ENCODE measurements at regions not wholly inside any gene's neighbourhood (a gene's known extent, or its start where the extent isn't known, plus 50 kb on each side); places are given as distances from the start of the nearest gene placed in this dataset.

GRCh38 chr3:4001976-4002375 is 202.7 kb downstream of the LRRN1 start:
- ATAC-seq (no peak), DNase-seq (no peak)
- intact Hi-C loops (cut with micrococcal nuclease): no loop called here
- Mint-ChIP-seq H3K9me3 (peaks cover 2% of the 10 kb centered on the region), H3K4me3 (no peak overlapping the region), H3K27ac (no peak overlapping the region), H3K36me3 (ENCODE audit: low read depth) (no peaks in the 10 kb centered on the region), H3K4me1 (ENCODE audit: low read depth) (no peaks in the 10 kb centered on the region), H3K27me3 (no peaks in the 10 kb centered on the region)
- TF ChIP-seq CTCF (IDR thresholded peaks at IDR 0.05): no peak
- ChIA-PET CTCF (interaction anchor here (0.9 kb wide), 1 partner anchor 8 kb away, joined by 3 read pairs; no protein-coding TSS in a partner anchor), POLR2A (no interaction called here)

GRCh38 chr3:4006288-4006687 is 207.1 kb downstream of the LRRN1 start:
- Mint-ChIP-seq H3K9me3 (no peaks in the 10 kb centered on the region), H3K27me3 (no peaks in the 10 kb centered on the region), H3K4me1 (ENCODE audit: low read depth) (no peaks in the 10 kb centered on the region), H3K36me3 (ENCODE audit: low read depth) (no peaks in the 10 kb centered on the region), H3K27ac (no peak overlapping the region), H3K4me3 (no peak overlapping the region)
- POLR2A ChIA-PET: no interaction called here
- CTCF ChIA-PET: no interaction called here
- DNase-seq (no peak), ATAC-seq (no peak)
- no peak for TF ChIP-seq CTCF (IDR thresholded peaks at IDR 0.05)
- intact Hi-C loops (cut with micrococcal nuclease): no loop called here

- POLR2A ChIA-PET: no interaction called here
- no peaks in the 10 kb centered on the region for H3K4me1 Mint-ChIP-seq (ENCODE audit: low read depth)
- no peak overlapping the region for H3K4me3 Mint-ChIP-seq
- ATAC-seq: no peak
- H3K27ac Mint-ChIP-seq: no peak overlapping the region
- no peaks in the 10 kb centered on the region for H3K27me3 Mint-ChIP-seq
- H3K9me3 Mint-ChIP-seq: no peaks in the 10 kb centered on the region
- H3K36me3 Mint-ChIP-seq (ENCODE audit: low read depth): no peaks in the 10 kb centered on the region
- intact Hi-C loops (cut with micrococcal nuclease): no loop called here
- DNase-seq: no peak
- no peak for TF ChIP-seq CTCF (IDR thresholded peaks at IDR 0.05)
- CTCF ChIA-PET: interaction anchor here (3.5 kb wide), 1 partner anchor 10 kb away, joined by 24 read pairs; no protein-coding TSS in a partner anchor
Measured at GRCh38 chr3:4008205-4008604, 209.0 kb downstream of the LRRN1 start.

GRCh38 chr3:4011166-4011565 is 211.9 kb downstream of the LRRN1 start:
- H3K4me1 Mint-ChIP-seq (ENCODE audit: low read depth): no peaks in the 10 kb centered on the region
- no peak overlapping the region for H3K27ac Mint-ChIP-seq
- no peak for ATAC-seq
- no peak for DNase-seq
- intact Hi-C loops (cut with micrococcal nuclease): no loop called here
- H3K36me3 Mint-ChIP-seq (ENCODE audit: low read depth): no peaks in the 10 kb centered on the region
- no peak overlapping the region for H3K4me3 Mint-ChIP-seq
- CTCF ChIA-PET: no interaction called here
- no peaks in the 10 kb centered on the region for H3K9me3 Mint-ChIP-seq
- no peak for TF ChIP-seq CTCF (IDR thresholded peaks at IDR 0.05)
- POLR2A ChIA-PET: no interaction called here
- H3K27me3 Mint-ChIP-seq: no peaks in the 10 kb centered on the region

- H3K27ac Mint-ChIP-seq: no peak overlapping the region
Measured at GRCh38 chr3:4015426-4015825, 216.2 kb downstream of the LRRN1 start.

More at GRCh38 chr3:4015426-4015825, 216.2 kb downstream of the LRRN1 start:
- H3K36me3 Mint-ChIP-seq (ENCODE audit: low read depth): no peaks in the 10 kb centered on the region
- DNase-seq (no peak), ATAC-seq (no peak)
- no peaks in the 10 kb centered on the region for H3K27me3 Mint-ChIP-seq
- no peak for TF ChIP-seq CTCF (IDR thresholded peaks at IDR 0.05)
- no peak overlapping the region for H3K4me3 Mint-ChIP-seq
- ChIA-PET POLR2A (no interaction called here), CTCF (no interaction called here)
- H3K9me3 Mint-ChIP-seq: peaks cover 3% of the 10 kb centered on the region
- intact Hi-C loops (cut with micrococcal nuclease): no loop called here
- H3K4me1 Mint-ChIP-seq (ENCODE audit: low read depth): no peaks in the 10 kb centered on the region
